Neural progenitor cell (in vitro differentiated cells): ENCODE measurements at regions not wholly inside any gene's neighbourhood (a gene's known extent, or its start where the extent isn't known, plus 50 kb on each side); places are given as distances from the start of the nearest gene placed in this dataset.

Experiments used
- DNase-seq: peaks from one replicate; pipeline ENCODE4 v3.0.0-alpha.2; 2016; ENCODE audit warnings: low spot score
- H2AFZ ChIP-seq: fragments of 200-600 bp; sonication (generic); replicated peaks from 2 replicates; pipeline ENCODE4 v1.6.1; 2016; ENCODE audit warnings: antibody characterized with exemption
- H3F3A ChIP-seq: fragments of 200-600 bp; sonication (generic); 2 replicates; pipeline ENCODE4 v1.6.1; 2016; ENCODE audit warnings: antibody characterized with exemption, low read depth
- H3K27ac ChIP-seq: fragments of 200-600 bp; sonication (generic); 2 replicates; pipeline ENCODE4 v1.5.1; 2016; ENCODE audit warnings: mild to moderate bottlenecking
- H3K27me3 ChIP-seq: fragments of 200-600 bp; sonication (generic); 2 replicates; pipeline ENCODE4 v1.6.1; 2016; ENCODE audit warnings: mild to moderate bottlenecking, moderate library complexity
- H3K36me3 ChIP-seq: fragments of 200-600 bp; sonication (generic); 2 replicates; pipeline ENCODE4 v1.5.1; 2016
- H3K4me1 ChIP-seq: fragments of 200-600 bp; sonication (generic); 2 replicates; pipeline ENCODE4 v1.6.1; 2016; ENCODE audit warnings: mixed run types
- H3K4me2 ChIP-seq: fragments of 200-600 bp; sonication (generic); 2 replicates; pipeline ENCODE4 v1.6.1; 2016
- H3K4me3 ChIP-seq: fragments of 200-600 bp; sonication (generic); 2 replicates; pipeline ENCODE4 v1.5.1; 2016
- H3K79me2 ChIP-seq: fragments of 200-600 bp; sonication (generic); 2 replicates; pipeline ENCODE4 v1.6.1; 2016; ENCODE audit warnings: low read depth
- H3K9ac ChIP-seq: fragments of 200-600 bp; sonication (generic); 2 replicates; pipeline ENCODE4 v1.6.1; 2016
- H3K9me3 ChIP-seq: fragments of 200-600 bp; sonication (generic); 2 replicates; pipeline ENCODE4 v1.5.1; 2016; ENCODE audit warnings: low read depth
- H4K20me1 ChIP-seq: fragments of 200-600 bp; sonication (generic); 2 replicates; pipeline ENCODE4 v1.6.1; 2016; ENCODE audit warnings: low read depth
- H3K27ac Mint-ChIP-seq: 3 replicates; pipeline ENCODE4 v1.8.0; 2021; ENCODE audit warnings: mixed read lengths
- H3K27me3 Mint-ChIP-seq: 2 replicates; pipeline ENCODE4 v1.8.0; 2022; ENCODE audit warnings: low read depth, mild to moderate bottlenecking, inconsistent platforms, moderate library complexity, mixed read lengths; ENCODE audit not compliant: insufficient read depth
- H3K36me3 Mint-ChIP-seq: 3 replicates; pipeline ENCODE4 v1.8.0; 2021; ENCODE audit warnings: mixed read lengths
- H3K4me1 Mint-ChIP-seq: 3 replicates; pipeline ENCODE4 v1.8.0; 2021; ENCODE audit warnings: mixed read lengths
- H3K4me3 Mint-ChIP-seq: 3 replicates; pipeline ENCODE4 v1.8.0; 2021; ENCODE audit warnings: mild to moderate bottlenecking, moderate library complexity, mixed read lengths
- H3K9me3 Mint-ChIP-seq: 3 replicates; pipeline ENCODE4 v1.8.0; 2020; ENCODE audit warnings: mixed read lengths
- EZH2 ChIP-seq: fragments of 200-600 bp; sonication (generic); IDR thresholded peaks from 2 replicates; pipeline ENCODE4 v1.6.1; 2017; ENCODE audit warnings: antibody characterized with exemption, mild to moderate bottlenecking, moderate library complexity
- EZH2phosphoT487 ChIP-seq: fragments of 200-600 bp; sonication (generic); IDR thresholded peaks from 2 replicates; pipeline ENCODE4 v1.6.1; 2017; ENCODE audit warnings: antibody characterized with exemption
- TF ChIP-seq, protein P1 (sequence below): fragments of 200-600 bp; sonication (generic); IDR thresholded peaks from 2 replicates; pipeline ENCODE4 v1.5.1; 2017; ENCODE audit warnings: antibody characterized with exemption, mild to moderate bottlenecking

DNA sequence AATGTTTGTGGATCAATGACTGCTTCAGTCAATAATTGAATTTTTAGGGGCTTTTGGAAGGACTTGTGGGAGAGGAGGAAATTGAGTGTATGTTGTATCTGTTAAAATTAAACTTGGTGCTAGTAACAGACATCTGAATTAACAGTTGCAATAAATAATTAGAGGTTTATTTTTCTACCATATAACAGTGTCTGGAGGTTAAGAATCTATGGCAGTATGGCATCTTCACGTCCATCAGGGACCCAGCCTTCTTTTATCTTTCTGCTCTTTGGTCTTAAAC is 72.8 kb upstream of the HABP2 start:
- Mint-ChIP-seq H3K4me1 (peaks cover 8% of the 10 kb centered on the region), H3K36me3 (peaks cover 4% of the 10 kb centered on the region), H3K27ac (no peak overlapping the region), H3K27me3 (no peaks in the 10 kb centered on the region), H3K9me3 (peaks cover 25% of the 10 kb centered on the region), H3K4me3 (no peak overlapping the region)
- Histone ChIP-seq H3K9me3 (peaks cover 6% of the 10 kb centered on the region), H3K4me1 (peaks cover 7% of the 10 kb centered on the region), H2AFZ (no peak overlapping the region), H4K20me1 (no peaks in the 10 kb centered on the region), H3K27me3 (no peaks in the 10 kb centered on the region), H3K79me2 (no peaks in the 10 kb centered on the region), H3K9ac (no peak overlapping the region), H3K4me3 (no peak overlapping the region), H3F3A (no peaks in the 10 kb centered on the region), H3K36me3 (no peaks in the 10 kb centered on the region), H3K4me2 (no peak overlapping the region), H3K27ac (no peak overlapping the region)
- no peak for DNase-seq
- TF ChIP-seq, protein P1, sequence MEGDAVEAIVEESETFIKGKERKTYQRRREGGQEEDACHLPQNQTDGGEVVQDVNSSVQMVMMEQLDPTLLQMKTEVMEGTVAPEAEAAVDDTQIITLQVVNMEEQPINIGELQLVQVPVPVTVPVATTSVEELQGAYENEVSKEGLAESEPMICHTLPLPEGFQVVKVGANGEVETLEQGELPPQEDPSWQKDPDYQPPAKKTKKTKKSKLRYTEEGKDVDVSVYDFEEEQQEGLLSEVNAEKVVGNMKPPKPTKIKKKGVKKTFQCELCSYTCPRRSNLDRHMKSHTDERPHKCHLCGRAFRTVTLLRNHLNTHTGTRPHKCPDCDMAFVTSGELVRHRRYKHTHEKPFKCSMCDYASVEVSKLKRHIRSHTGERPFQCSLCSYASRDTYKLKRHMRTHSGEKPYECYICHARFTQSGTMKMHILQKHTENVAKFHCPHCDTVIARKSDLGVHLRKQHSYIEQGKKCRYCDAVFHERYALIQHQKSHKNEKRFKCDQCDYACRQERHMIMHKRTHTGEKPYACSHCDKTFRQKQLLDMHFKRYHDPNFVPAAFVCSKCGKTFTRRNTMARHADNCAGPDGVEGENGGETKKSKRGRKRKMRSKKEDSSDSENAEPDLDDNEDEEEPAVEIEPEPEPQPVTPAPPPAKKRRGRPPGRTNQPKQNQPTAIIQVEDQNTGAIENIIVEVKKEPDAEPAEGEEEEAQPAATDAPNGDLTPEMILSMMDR, result no peak
- TF ChIP-seq EZH2phosphoT487 (no peak), EZH2 (no peak)

DNA sequence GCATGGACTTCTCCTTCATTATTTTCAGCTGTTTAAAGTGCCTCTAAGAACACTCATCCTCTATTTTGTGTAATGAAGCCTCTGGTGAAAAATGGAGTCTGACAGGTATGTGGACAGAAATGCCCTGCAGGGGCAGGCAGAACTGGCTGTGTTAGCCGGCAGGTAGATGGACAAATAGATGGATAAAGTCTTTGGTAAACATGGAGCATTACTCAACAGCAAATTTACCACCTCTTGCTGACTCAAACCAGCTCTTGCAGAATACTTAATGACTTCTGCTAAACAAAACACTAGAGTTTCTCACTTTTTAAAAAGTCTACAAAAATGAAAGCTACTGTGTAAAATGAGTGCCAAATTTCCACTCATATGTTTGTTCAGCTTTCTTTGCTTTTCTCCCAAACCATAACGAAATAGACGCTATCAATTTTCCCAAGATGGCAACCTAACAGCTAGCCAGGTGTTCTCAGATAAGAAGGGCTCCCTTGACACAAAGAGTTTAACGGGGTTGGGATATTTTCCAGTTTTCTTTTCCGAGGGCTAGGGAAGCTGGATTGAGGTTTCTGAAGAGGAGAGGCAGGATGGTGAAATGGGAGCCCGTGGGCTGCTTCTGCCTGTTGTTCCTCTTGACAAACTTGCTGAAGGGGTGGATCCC is 71.9 kb upstream of the HABP2 start:
- Mint-ChIP-seq H3K9me3 (peaks cover 25% of the 10 kb centered on the region), H3K27me3 (no peaks in the 10 kb centered on the region), H3K36me3 (peaks cover 4% of the 10 kb centered on the region), H3K4me1 (peaks cover 5% of the 10 kb centered on the region), H3K27ac (no peak overlapping the region), H3K4me3 (no peak overlapping the region)
- Histone ChIP-seq H4K20me1 (no peaks in the 10 kb centered on the region), H3K4me3 (no peak overlapping the region), H3K27me3 (no peaks in the 10 kb centered on the region), H3K79me2 (no peaks in the 10 kb centered on the region), H3K4me1 (peaks cover 7% of the 10 kb centered on the region), H3K9ac (no peak overlapping the region), H3K9me3 (peaks cover 6% of the 10 kb centered on the region), H3K4me2 (no peak overlapping the region), H2AFZ (no peak overlapping the region), H3F3A (no peaks in the 10 kb centered on the region), H3K36me3 (no peaks in the 10 kb centered on the region), H3K27ac (no peak overlapping the region)
- TF ChIP-seq EZH2, result no peak
- no peak for TF ChIP-seq EZH2phosphoT487
- TF ChIP-seq, protein P1, result no peak
- no peak for DNase-seq

DNA sequence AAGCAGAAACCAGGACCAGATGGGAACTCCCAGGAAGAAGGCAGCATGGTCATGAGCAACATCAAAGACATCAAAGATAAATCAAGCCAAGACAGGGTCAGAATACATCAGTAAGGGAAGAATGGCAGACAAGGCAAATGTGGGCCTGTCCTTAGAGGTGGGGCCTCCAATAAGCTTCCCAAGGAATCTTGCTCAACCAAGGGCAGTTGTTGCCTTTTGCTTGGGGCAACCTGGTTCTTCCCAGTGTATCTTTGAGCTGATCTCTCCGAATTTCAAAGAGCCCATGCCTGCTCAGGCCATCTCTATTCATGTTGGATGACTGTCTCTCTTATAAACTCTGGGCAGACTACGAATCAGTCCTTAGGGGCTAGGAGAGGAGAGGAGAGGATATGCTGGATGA is 68.4 kb upstream of the HABP2 start:
- Histone ChIP-seq H3K4me3 (no peak overlapping the region), H4K20me1 (no peaks in the 10 kb centered on the region), H3K36me3 (no peaks in the 10 kb centered on the region), H3F3A (no peaks in the 10 kb centered on the region), H3K4me1 (no peaks in the 10 kb centered on the region), H2AFZ (no peak overlapping the region), H3K9me3 (peaks cover 6% of the 10 kb centered on the region), H3K27ac (no peak overlapping the region), H3K4me2 (no peak overlapping the region), H3K9ac (no peak overlapping the region), H3K79me2 (no peaks in the 10 kb centered on the region), H3K27me3 (no peaks in the 10 kb centered on the region)
- Mint-ChIP-seq H3K4me1 (no peaks in the 10 kb centered on the region), H3K4me3 (no peak overlapping the region), H3K27ac (no peak overlapping the region), H3K36me3 (no peaks in the 10 kb centered on the region), H3K9me3 (peaks cover 14% of the 10 kb centered on the region), H3K27me3 (peaks cover 4% of the 10 kb centered on the region)
- no peak for DNase-seq
- TF ChIP-seq, protein P1, result no peak
- TF ChIP-seq EZH2 (no peak), EZH2phosphoT487 (no peak)
